Nephron (organoid): ENCODE measurements at regions not wholly inside any gene's neighbourhood (a gene's known extent, or its start where the extent isn't known, plus 50 kb on each side); places are given as distances from the start of the nearest gene placed in this dataset.

Source experiments
- H3K27ac Mint-ChIP-seq, 3 experiments: 2 replicates each; pipeline ENCODE4 v1.8.0; 2020; ENCODE audit warnings: mixed read lengths in 3 of 3, mild to moderate bottlenecking in 2 of 3, moderate library complexity in 1 of 3
- H3K27me3 Mint-ChIP-seq: 2 replicates; pipeline ENCODE4 v1.8.0; 2021; ENCODE audit warnings: low read depth, mild to moderate bottlenecking, moderate library complexity, mixed read lengths
- H3K36me3 Mint-ChIP-seq: 2 replicates; pipeline ENCODE4 v1.8.0; 2020; ENCODE audit warnings: low read depth, mixed read lengths
- H3K4me1 Mint-ChIP-seq: 2 replicates; pipeline ENCODE4 v1.8.0; 2020; ENCODE audit warnings: mixed read lengths
- H3K4me3 Mint-ChIP-seq, 3 experiments: 2 replicates each; pipeline ENCODE4 v1.8.0; 2020; ENCODE audit warnings: mild to moderate bottlenecking in 3 of 3, mixed read lengths in 3 of 3, moderate library complexity in 2 of 3
- H3K9me3 Mint-ChIP-seq: 2 replicates; pipeline ENCODE4 v1.8.0; 2020; ENCODE audit warnings: mixed read lengths
- TF ChIP-seq, protein P1 (sequence below), 3 experiments: fragments of 200-600 bp; sonication (generic); IDR thresholded peaks; one replicate each; pipeline ENCODE4 v1.5.0; 2021; ENCODE audit warnings: antibody characterized with exemption in 3 of 3; ENCODE audit not compliant: unreplicated experiment in 3 of 3

DNA sequence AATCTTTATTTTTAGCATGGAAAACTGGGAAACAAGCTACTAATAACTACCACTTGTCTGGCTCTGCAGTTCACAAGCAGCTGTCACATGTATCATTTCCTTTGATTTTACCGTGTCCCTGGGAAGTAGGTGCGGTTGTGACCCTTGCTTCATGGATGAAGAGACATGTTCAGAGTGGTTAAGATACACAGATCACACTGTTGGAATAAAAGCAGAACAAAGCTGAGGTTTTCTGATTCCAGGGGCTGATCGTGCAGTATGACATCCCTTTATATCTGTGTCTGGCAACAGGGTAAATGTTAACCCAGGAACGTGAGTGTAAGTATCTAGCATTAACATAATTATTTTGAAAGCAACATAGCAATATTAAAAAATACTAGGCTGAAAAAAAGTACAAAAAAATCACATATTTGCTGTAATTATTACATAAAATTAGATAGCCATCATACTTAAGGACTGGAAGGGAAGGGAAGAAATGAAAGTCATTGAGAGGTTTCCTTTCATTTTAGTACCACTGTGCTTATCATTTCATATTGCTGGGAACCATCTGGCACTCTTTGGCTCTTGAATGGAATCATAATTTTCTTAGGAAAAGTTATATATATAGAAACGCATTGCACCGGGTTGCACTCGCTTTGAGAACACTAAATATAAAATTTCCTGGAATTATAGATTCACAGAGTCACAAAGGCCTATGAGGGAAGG lies 62.8 kb upstream of the PAXBP1 start:
- no peak overlapping the region for H3K27ac Mint-ChIP-seq
- no peaks in the 10 kb centered on the region for H3K4me1 Mint-ChIP-seq

DNA sequence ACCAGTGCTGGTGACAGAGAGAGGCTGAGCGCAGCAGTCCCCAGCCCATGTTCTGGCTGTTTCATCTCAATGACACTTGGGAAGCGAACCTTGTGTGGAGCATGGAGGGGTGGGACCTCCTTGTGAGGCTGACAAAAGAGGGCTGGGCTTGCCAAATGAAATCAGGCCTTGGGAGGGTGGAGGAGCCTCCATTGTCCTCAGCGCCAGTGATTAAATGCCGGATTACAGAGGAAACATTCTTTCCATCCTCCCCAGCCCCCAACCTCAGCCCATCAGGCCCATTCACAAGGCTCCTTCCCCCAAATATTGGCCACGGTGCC lies 63.3 kb upstream of the PAXBP1 start:
- Mint-ChIP-seq H3K27ac (no peak overlapping the region), H3K4me1 (no peaks in the 10 kb centered on the region), H3K27me3 (peaks cover 20% of the 10 kb centered on the region), H3K4me3 (no peak overlapping the region), H3K9me3 (peaks cover 13% of the 10 kb centered on the region), H3K36me3 (no peaks in the 10 kb centered on the region)
- TF ChIP-seq, protein P1, sequence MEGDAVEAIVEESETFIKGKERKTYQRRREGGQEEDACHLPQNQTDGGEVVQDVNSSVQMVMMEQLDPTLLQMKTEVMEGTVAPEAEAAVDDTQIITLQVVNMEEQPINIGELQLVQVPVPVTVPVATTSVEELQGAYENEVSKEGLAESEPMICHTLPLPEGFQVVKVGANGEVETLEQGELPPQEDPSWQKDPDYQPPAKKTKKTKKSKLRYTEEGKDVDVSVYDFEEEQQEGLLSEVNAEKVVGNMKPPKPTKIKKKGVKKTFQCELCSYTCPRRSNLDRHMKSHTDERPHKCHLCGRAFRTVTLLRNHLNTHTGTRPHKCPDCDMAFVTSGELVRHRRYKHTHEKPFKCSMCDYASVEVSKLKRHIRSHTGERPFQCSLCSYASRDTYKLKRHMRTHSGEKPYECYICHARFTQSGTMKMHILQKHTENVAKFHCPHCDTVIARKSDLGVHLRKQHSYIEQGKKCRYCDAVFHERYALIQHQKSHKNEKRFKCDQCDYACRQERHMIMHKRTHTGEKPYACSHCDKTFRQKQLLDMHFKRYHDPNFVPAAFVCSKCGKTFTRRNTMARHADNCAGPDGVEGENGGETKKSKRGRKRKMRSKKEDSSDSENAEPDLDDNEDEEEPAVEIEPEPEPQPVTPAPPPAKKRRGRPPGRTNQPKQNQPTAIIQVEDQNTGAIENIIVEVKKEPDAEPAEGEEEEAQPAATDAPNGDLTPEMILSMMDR (IDR thresholded peaks at IDR 0.05; ENCODE audit: unreplicated experiment in 3 of 3) = no peak

More for the DNA sequence above, 62.8 kb upstream of the PAXBP1 start:
- H3K27me3 Mint-ChIP-seq = peaks cover 24% of the 10 kb centered on the region
- TF ChIP-seq, protein P1 (IDR thresholded peaks at IDR 0.05; ENCODE audit: unreplicated experiment in 3 of 3) = no peak
- no peaks in the 10 kb centered on the region for H3K36me3 Mint-ChIP-seq
- H3K9me3 Mint-ChIP-seq = peaks cover 13% of the 10 kb centered on the region
- H3K4me3 Mint-ChIP-seq = no peak overlapping the region

DNA sequence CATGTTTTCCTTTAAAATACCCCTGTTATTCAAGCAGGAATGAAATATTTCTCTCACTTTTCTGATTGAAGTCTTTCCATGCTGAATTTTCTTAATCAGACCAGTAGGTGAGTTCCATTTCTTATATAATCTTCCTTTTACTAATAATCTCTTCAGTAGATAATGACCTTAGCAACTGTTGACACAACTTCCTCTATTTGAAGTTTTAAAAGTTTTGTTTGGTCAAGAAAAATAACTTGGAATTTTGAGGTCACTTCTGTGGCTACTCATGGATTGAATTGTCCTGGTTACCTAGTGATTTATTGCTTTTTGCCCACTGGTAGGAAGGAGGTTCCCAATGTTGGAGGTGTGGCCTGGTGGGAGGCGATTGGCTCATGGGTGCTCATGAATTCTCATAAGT lies 70.6 kb upstream of the PAXBP1 start:
- Mint-ChIP-seq H3K4me3 (no peak overlapping the region), H3K4me1 (no peaks in the 10 kb centered on the region), H3K27me3 (peaks cover 19% of the 10 kb centered on the region), H3K36me3 (no peaks in the 10 kb centered on the region), H3K27ac (no peak overlapping the region), H3K9me3 (peaks cover 4% of the 10 kb centered on the region)
- TF ChIP-seq, protein P1 (IDR thresholded peaks at IDR 0.05; ENCODE audit: unreplicated experiment in 3 of 3) = no peak

DNA sequence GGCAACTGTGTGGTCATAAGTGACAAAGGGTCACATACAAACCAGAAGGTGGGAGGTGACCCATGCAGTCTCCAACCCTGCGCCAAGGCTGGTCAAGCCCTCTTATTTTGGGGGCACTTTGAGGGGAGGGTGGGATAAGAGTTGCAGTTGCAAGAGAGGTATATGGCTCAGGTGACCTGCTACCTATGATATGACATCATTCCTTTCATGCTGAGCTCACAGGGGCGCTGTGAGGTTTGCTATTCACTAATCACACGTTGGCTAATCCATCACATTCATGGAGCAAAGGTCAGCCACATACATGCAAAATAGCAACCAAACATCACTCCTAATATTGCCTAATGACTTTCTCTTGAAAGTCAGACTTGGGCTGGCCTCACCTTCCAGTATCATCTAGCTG lies 72.0 kb upstream of the PAXBP1 start:
- H3K36me3 Mint-ChIP-seq = no peaks in the 10 kb centered on the region
- peaks cover 28% of the 10 kb centered on the region for H3K27me3 Mint-ChIP-seq
- no peaks in the 10 kb centered on the region for H3K9me3 Mint-ChIP-seq
- no peak overlapping the region for H3K4me3 Mint-ChIP-seq
- TF ChIP-seq, protein P1 (IDR thresholded peaks at IDR 0.05; ENCODE audit: unreplicated experiment in 3 of 3) = no peak
- no peak overlapping the region for H3K27ac Mint-ChIP-seq
- no peaks in the 10 kb centered on the region for H3K4me1 Mint-ChIP-seq

DNA sequence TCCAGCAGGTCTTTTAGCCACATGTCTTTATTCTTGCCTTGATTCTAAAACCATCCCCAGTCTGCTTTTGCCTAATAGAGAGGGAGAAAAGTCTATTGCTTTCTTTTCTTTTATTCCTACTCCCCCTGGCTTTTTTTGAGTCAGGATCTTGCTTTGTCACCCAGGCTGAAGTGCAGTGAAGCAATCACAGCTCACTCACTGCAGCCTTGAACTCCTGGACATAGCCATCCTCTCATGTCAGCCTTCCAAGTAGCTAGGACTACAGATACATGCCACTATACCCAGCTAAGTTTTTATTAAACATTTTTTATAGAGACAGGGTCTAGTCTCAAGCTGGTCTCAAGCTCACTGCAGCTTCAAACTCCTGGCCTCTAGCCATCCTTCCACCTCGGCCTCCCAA lies 72.5 kb upstream of the PAXBP1 start:
- TF ChIP-seq, protein P1 (IDR thresholded peaks at IDR 0.05; ENCODE audit: unreplicated experiment in 3 of 3) = no peak
- no peaks in the 10 kb centered on the region for H3K4me1 Mint-ChIP-seq
- H3K36me3 Mint-ChIP-seq = no peaks in the 10 kb centered on the region
- H3K9me3 Mint-ChIP-seq = no peaks in the 10 kb centered on the region
- H3K27ac Mint-ChIP-seq = no peak overlapping the region
- H3K27me3 Mint-ChIP-seq = peaks cover 32% of the 10 kb centered on the region
- H3K4me3 Mint-ChIP-seq = no peak overlapping the region
